HG03457 (cell line): ENCODE measurements at regions not wholly inside any gene's neighbourhood (a gene's known extent, or its start where the extent isn't known, plus 50 kb on each side); places are given as distances from the start of the nearest gene placed in this dataset.
"Not testable (repeated sequence)": the region's sequence is repeated elsewhere in the genome, so short reads cannot be mapped to it uniquely, and the experiment has no call there.

Experiments
- ATAC-seq: cut with Tn5 transposase; IDR thresholded peaks from one replicate; pipeline ENCODE4 v1.9.1; 2021; ENCODE audit warnings: moderate number of reproducible peaks; ENCODE audit not compliant: unreplicated experiment

DNA sequence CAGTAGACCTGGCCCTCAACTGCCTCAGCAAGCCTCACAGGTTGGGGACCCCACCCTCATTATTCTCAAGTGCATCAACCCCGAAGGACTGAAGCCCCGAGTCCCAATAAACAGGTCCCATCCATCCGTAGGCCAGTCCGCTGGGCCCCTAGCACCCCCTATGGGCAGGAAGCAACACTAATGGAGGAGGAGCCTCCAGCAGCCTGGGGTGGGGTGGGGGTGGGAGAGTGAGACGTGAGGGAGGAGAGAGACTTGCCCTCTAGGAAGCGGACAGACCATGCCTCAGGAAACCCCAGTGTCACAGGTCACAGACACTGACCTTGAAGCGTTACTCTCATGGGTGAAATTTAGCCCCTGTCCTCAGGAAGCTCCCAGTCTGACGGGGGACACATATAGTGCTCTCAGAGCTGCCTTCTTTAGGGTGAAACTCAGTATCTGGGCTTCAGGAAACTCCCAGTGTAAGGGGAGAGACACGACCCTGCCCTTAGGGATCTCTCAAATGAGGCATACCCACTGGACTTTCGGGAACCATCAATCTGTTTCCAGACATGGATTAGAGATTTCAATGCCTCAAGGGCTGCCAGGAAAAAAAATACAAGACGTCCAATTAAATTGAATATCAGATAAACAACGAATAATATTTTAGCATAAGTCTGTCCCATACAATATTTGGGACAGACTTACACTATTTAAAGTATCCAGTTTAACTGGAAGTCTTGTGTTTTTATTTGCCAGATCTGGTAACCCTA is 125.8 kb downstream of the MRPL14 start:
- ATAC-seq, result no peak

DNA sequence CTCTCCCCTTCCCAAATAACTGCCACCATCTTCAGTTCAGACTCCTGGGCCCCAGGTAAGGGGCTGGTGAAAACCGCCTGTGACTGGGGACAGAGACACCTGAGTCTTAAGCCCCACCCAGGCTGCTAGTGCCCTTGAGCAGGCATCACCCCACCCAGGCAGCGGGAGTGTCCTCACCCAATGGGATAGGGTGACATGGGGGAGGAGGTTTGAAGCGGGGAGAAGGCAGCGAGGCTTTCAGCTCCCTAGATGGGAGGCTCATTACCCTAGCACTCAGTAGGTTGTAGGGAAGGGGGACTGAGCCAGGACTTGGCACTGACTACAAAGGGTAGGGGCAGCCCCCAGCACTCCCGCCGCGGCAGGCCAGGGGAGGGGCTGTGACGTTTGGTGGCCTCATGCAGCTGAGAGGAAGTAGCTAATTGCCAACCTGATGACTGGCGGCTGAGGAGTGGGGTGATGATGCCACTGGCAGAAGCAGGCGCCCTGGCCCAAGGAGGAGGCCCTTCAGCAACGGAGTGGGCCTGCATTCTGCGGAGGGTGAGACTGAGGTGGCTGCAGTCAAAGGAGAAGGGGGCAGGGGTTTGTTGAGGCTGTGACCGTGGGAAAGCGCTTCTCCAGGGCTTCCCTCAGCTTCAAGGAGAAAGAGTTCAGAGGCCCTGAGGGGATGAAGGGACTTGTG is 126.9 kb downstream of the MRPL14 start:
- no peak for ATAC-seq

DNA sequence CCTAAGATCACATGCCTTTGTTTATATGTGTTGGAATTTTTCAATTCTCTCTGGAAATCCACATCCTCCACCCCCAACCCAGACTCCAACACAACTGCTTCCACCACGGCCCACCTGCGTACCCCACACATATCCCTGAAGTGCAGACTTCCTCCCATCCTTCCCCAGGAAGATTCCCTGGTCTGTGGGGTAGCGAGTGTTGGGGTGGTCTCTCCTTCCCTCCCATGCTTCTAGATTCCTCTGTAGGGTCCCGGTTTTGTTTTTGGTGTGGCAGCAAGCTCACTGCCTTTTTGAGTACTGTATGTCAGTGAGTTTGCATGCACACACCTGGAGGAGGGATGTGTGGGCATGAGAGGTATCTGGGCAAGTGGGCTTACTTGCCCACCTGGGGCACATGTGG is 127.6 kb downstream of the MRPL14 start:
- ATAC-seq, result no peak

DNA sequence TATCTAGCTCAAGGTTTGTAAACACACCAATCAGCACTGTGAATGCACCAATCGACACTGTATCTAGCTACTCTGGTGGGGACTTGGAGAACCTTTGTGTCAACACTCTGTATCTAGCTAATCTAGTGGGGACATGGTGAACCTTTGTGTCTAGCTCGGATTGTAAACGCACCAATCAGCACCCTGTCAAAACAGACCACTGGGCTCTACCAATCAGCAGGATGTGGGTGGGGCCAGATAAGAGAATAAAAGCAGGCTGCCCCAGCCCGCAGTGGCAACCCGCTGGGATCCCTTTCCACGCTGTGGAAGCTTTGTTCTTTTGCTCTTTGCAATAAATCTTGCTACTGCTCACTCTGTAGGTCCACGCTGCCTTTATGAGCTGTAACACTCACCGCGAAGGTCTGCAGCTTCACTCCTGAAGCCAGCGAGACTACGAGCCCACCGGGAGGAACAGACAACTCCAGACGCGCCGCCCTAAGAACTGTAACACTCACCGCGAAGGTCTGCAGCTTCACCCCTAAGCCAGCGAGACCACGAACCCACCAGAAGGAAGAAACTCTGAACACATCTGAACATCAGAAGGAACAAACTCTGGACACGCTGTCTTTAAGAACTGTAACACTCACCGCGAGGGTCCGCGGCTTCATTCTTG is 128.5 kb downstream of the MRPL14 start:
- ATAC-seq, result not testable (repeated sequence)

DNA sequence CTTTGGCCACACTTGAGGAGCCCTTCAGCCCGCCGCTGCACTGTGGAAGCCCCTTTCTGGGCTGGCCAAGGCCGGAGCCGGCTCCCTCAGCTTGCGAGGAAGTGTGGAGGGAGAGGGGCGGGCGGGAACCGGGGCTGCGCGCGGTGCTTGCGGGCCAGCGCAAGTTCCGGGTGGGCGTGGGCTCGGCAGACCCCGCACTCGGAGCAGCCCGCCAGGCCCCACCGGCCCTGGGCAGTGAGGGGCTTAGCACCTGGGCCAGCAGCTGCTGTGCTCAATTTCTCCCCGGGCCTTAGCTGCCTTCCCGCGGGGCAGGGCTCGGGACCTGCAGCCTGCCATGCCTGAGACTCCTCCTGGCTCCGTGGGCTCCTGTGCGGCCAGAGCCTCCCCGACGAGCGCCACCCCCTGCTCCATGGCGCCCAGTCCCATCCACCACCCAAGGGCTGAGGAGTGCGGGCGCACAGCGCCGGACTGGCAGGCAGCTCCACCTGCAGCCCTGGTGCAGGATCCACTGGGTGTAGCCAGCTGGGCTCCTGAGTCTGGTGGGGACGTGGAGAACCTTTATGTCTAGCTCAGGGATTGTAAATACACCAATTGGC is 129.2 kb downstream of the MRPL14 start:
- ATAC-seq, result not testable (repeated sequence)

DNA sequence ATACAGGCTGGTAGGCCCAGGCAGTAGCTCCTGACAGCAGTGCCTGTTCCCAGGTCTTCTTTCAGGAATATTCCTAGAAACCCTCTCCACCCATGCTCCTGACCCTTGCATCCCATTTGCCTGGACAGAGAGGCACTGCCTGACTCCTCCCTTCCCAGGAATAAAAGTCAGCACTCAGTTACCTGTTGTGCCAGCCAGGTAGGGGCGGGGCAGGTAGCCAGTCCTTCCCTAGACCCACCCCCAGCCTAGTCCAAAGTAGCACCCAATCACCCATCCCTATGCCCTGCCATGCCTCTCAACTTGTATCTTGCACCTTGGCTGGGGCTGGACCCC is 129.9 kb downstream of the MRPL14 start:
- no peak for ATAC-seq

DNA sequence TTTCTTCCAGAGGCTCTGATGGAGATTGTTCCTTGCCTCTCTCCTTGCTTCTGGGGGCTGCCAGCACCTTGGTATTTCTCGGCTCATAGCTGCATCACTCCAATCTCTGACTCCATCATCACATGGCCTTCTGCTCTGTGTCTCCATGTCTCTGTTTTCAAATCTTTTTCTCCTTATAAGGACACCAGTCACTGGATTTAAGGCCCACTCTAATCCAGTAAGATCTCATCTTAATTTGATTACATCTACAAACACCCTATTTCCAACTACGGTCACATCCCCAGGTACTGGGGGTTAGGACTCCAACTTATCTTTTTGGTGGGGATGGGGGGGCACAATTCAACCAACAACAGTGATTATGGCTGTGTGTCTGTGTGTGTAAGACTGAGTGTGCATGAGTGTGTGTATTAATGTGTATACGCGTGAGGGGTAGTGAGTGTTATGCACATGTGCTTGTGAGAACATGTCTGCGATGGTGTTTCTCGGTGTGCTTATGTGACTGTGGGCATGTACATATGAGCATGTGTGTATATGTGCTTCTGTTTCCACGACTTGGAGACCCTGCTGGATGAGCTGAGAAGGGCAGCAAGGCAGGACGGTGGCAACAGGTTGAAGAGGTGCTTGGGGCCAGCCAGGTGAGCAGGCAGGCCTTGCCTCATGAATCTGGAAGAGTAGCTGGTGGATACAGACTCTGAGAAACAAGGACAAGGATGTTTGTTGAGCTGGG is 130.5 kb downstream of the MRPL14 start:
- no peak for ATAC-seq

DNA sequence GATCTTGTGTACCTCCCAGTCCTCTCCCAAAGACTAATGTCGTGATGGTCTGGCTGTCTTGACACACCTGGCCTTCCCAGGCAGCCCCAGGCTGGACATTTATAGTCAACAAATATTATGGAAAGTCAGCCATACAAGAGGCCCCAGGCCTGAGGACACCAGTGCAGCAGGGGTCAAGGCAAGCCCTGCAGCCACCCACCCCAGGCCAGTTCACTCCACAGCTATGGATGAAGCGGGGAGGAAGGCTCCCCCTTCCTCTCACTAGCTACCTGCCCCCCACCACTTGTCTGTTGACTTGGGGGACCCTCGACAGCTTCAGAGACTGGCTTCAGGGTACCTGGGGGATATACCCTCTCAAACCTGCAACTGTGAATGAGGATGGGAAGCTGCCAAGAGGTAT is 132.1 kb downstream of the MRPL14 start:
- no peak for ATAC-seq

DNA sequence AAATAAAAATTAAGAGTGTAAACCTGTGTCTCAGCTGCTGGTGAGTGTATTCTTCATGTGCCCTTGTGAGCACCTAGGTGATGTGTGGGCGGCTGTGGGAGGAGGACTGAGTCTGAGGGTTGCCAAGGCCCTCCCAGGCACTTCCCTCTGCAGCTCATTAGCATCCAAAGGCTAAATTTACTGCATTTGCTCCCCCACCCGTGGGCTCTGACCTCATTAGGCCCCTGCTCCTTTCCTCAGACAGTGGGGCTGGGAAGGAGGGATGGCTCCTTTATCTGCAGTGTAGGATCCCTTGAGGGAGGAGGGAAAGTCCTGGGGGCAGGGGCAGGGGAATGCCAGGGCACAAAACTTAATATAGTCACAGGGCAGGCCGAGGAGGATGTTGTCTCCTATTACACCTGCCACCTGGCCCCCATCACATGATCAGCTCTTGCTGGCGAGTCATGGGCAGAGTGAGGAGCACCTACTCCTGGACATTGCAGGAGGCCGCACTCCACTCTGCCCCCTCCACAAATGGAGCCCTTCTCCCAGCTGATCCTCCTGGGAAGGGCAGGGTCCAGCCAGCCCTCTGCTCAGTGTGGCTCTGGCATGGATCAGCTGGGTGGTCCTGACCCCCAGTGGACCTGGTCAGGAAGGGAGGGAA is 133.2 kb downstream of the MRPL14 start:
- no peak for ATAC-seq

DNA sequence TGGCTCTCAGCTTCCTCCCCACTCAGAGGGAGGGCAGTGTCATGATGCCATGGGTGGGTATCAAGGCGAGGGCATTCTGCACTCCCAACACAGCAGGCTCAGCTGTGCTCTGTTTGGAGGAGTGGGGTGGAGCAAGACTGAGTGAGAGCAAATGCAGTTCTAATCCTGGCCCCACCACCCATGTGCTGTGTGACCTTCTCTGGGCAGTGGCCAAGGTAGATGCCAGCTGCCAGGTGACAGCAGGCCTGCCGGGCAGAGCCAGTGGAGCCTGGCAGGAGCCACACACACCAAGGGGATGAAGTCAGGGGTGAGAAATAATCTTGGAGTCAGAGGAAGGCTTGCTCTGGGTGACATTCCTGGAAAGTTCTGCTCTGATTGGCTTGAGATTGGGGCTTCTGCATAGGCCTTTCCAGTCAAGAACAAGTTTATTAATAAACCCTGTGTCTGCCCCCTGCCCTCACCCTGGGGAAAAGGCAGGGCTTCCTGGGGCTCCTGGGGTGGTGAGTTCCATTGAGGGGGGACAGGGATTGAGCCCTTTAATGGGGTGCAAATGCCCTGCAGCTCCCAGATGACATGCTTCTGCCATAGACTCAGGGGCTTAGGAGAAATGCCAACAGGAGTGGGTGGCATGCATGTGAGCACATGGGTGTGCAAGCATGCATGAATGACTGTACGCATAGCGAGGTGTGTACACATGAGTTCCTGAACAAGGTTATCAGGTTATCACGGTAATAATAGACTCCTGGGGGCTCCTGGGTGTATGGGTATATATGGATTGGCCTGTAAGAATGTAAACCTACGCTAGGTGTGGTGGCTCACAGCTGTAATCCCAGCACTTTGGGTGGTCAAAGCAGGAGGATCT is 134.2 kb downstream of the MRPL14 start:
- no peak for ATAC-seq

DNA sequence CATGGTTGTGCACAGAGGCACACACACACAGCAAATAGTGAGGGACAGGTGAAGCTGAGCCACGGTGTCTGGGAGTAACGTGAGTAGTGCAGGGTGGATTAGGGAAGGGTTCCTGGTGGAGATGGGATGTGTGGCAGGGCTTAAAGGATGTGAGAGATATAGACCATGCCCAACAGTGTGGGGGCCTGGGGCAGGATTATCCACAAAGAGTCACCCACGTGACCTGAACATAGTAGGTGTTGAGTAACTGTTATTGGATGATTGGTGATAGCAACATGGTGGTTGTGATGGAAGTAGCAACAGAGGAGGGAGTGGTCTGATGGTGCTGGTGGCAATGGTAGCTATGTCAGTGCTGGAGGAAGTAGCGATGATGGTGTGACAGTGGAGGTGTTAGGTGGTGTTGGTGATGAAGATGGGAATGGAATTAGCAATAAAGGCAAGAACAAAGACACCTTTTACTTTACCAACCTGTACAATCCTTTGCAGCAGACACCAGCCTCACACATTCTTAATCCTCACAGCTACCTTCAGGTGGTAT is 135.1 kb downstream of the MRPL14 start:
- ATAC-seq, result no peak

DNA sequence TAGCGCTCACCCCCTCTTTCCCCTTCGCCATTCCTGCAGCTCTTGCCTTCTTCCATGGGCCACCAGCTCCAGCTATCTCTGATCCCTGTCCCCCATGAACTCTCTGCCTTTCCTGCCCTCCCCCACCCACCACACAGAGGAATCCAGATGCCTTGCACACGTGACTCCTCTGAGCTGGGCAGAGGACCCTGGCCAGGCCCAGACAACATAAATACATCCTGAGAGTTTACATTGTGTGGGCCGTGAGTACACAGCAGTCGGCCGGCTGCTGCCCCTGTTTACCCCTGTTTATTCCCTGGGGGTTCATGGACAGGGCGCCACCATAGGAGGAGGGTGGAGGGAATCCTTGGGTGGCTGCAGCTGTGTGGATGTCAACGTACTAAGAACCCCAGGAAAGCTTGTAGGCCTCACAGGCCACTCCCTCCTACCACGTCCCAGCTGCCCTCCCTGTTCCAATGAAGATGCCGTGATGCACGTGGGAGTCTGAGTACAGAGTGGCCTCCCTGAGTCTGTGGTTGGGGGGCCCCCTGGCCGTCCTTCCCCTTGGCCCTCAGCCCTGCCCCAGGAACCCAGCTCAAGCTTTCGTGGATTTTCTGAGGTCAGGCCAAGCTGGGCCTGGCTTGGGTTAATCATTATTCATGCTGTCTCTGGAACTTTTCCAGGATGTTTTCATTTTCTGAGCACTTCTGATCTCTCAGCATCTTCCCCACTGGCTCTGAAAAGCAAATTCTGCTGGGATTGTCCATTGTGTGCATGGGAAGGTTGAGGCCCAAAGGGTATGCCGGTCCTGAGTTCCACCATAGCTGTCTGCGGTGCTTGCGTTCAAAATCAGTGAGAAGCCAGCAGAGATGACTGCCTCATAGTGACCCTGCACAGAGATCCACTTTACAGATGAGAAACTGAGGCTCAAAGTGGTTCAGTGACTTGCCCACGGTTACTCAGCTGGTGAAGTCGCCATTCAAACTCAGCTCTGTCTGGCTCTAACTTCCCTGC is 136.3 kb downstream of the MRPL14 start:
- no peak for ATAC-seq

DNA sequence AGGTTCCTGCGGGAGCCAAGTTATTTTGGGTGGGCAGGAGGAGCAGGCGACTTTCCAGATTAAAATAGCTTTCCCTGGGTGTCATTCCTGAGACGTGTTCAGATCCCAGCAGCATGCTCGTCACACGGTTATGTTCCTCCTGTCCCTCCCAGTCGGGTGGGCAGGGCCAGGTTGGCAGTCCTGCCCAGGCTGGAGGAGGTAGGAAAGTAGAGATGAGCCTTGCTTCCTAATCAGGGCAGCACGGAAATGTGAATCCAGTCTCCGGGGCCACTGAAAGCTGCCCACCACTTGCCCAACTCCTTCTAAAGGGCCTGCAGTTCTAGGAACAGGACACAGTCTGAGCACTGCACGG is 137.0 kb downstream of the MRPL14 start:
- ATAC-seq, result no peak

DNA sequence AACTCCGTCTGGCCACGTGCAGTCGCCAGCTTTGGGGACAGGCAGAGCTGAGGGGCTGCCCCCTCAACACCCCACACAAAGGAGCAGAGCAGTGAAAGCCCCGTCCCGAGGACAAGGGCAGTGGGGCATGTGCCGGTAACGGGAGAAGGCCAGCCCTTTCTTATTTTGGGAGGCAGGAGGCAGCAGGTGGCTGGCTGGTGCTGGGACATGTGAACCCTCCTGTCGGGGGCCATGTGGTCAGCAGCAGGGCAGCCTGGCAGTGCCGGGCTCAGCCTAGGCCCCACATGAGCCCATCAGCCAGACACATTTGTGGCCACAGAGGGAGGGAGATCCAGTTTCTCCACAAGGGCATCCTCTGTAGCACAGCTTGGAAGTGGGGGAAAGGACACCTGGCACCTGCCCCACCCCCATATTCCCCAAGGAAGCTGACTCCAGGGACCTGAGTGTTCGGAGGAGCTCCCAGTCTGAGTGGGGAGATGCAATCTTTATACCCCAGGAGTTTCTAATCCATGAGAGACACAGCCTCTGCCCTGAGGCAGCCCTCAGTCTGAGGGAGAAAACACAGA is 137.6 kb downstream of the MRPL14 start:
- ATAC-seq, result no peak

DNA sequence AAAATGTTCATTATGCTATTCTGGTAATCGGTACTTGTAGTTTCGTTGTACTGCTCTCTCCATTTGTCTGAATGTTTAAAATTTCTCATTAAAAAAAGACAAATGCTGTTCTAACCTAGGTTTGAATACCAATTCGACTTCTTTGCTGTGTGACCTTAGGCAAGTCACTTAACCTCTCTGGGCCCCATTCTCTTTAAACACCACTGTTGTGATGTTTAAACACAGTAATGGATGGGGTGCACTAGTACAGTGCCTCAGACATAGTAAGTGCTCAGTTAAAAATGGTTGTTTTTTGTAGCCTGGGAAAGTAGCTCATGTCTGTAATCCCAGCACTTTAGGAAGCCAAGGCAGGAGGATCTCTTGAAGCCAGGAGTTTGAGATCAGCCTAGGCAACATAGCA is 138.5 kb downstream of the MRPL14 start:
- no peak for ATAC-seq

DNA sequence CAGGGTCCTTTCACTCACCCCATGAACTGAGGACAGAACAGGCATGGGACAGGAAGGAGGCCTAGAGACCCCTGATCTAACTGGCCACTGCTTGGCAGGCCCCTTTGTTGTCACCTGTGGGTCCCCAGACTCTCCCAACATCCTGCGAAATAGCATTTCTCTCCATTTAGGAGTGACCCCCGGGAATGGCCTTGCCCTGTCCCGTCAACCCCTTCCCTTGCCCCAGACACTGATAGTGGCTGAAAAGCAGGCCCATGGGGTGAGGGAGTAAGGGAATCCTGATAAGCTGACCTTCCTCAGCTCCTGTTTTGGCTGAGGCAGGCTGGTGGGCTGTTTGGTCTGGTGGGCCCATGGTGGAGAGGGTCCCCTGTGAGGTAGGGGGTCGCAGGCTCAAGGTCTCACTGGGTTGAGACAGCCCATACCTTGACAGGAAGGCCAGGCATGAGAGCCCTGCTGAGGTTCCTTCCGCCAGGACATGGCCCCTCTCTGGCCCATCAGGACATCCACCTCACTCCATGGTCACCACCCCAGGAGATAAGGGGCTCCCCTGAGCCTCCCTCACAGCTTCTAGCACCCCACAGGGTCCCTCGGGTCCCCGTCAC is 139.3 kb downstream of the MRPL14 start:
- no peak for ATAC-seq

DNA sequence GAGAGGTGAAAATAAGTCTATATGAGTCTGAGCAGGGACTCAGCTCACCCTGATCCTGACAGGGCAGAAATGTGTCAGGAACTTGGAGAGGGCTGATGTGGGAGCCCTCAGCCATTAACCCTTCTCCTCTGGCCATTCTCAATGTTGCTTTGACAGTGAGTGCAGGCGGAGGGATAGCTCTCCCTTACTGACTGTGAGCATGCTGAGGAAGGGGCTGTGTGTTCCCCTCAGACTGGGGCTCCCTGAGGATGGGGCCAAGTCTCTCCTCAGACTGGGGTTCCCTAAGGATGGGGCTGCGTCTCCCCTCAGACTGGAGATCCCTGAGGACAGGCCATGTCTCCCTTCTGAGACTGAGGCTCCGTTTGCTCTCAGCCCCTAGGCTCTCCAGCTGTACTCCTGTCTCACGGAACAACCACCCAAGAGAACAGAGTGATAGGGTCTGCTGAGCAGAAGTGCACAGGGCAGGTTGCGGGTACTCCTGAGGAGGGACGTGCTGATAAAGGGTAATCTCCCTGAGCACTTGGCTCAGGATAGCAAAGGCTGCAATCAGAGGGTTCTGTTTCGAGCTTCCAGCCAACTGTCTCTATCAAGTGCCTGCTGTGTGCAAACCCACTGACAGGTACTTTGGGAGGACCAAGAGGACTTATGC is 141.0 kb downstream of the MRPL14 start:
- ATAC-seq, result no peak
